Right renal cortex interstitium (tissue), 3 donors: ENCODE measurements at regions not wholly inside any gene's neighbourhood (a gene's known extent, or its start where the extent isn't known, plus 50 kb on each side); places are given as distances from the start of the nearest gene placed in this dataset.

Source experiments
- DNase-seq, 3 donors: peaks; one replicate each; pipeline ENCODE4 v3.0.0-alpha.2; 2013; ENCODE audit warnings: low read depth in 3 of 3, low spot score in 2 of 3

DNA sequence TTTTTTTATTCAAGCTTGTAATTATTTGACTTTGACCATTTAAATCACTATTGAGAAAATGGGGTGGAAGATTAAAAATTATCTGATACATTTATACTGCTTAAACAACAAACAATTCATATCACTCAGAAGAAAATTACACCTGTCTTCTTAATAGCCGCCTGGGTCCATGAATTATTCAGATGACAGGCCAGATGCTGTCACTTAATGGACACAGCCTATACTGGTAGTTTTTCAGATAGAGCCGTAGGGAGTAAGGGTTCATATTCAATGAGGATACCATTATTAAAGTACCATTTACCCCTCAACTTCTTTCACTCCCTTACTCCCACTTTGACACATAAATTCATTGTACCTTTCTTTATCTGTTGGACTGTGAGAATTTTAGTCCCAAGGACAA, 1193.4 kb upstream of the MAP3K7 start:
- DNase-seq = no peak

DNA sequence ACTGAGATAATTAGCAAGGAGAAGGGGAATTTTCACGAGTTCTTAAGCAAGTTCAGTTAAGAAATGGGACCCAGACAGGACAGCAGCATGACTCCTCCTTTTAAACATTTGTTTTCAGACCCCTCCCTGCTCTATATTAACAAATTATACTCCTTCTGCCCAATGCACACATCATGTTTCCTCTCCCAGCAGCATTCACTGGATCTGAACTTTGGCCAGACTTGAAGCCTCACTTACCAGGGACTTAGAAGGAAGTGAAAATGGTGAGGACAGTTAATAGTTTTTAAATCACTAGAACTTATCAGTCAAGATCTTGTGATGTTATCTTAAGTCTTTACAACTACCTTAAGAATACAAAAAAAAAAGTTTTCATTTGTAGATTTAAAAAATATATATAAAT, 1174.7 kb upstream of the MAP3K7 start:
- no peak for DNase-seq

DNA sequence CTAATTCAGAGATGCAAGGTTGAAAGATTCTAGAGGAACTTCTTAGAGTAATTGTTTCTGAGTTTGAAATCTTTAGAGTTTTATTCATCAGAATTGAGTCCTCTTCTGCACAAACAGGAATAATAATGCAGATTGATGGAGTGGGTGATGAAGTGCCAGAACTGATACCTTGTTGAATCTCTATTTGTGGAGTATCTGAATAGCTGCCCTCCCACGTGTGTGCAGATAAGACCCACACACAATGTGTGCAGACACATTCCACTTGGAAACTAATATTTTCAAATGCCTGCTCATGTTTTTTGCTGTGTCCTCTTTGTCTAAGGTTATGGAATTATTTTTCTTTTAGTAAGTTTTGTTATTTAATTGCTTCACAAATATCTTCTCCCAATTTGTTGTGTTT, 1167.8 kb upstream of the MAP3K7 start:
- DNase-seq = no peak

DNA sequence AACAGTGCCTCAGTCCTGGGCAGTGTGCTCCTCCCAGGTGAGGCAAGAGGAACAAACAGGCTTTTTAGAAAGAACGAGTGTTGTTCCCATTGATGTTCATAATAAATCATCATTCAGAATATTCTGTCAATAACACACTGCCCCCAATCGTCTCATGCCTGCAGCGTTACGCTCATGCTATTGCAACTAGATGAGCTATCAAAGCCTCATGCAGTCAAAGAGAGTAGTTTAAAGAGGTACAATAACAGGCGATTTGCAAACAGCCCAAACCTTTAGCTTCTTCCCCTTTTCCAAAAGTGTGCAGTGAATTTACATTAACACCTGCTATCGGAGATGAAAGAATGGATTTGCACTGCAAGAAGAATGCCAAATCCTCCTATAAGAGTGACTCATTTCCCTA, 1164.7 kb upstream of the MAP3K7 start:
- DNase-seq = no peak

DNA sequence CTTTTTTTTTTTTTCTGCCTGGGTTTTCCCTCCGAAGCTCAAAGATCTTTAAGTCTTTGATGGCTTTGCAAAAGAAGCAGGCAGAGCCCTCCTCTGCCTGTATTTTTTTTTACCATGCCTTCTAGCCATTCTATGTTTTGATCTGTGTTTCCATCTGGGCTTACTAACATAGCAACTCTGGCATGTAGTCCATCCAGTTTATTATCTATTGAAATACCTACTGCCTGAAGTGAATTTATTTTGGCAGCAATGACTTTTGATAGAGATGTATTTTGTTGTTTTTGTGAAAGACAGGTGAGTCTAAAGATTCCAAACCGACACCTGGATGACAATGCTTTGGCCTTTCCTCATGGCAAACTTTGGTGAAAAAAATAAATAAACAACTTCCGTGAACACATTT, 1157.7 kb upstream of the MAP3K7 start:
- no peak for DNase-seq

DNA sequence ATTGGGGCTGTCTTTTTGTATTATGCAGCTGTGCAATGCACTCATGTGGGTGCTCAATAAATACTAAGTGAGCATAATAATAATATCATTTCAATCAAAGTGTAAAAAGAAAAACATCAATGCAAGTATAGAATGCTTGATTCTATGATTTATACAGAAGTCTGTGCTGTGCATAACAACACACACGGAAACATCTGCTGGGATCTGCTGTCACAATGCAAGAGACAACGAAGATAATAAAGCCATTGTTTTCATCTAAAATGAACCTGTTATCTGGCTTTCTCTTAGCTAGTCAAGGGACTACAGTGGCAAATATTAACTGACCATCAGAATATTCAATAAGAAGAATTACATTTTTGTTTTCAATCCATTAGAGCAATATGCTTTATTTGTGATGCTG, 1156.9 kb upstream of the MAP3K7 start:
- DNase-seq = no peak

DNA sequence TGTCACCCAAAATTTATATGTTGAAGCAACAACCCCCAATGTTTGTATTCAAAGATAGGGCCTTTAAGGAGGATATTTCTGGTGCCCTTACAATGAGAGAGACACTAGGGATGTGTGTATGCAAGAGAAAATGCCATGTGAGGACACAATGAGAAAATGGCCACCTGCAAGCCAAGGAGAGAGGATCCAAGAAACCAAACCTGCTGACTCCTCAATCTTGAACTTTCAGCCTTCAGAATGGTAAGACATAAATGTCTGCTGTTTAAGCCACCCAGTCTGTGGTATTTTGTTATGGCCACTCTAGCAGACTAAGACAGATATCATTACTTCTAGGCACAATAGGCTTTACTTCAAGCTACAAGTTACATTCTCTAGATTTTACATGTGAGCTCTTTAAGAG, 1145.1 kb upstream of the MAP3K7 start:
- DNase-seq = no peak

DNA sequence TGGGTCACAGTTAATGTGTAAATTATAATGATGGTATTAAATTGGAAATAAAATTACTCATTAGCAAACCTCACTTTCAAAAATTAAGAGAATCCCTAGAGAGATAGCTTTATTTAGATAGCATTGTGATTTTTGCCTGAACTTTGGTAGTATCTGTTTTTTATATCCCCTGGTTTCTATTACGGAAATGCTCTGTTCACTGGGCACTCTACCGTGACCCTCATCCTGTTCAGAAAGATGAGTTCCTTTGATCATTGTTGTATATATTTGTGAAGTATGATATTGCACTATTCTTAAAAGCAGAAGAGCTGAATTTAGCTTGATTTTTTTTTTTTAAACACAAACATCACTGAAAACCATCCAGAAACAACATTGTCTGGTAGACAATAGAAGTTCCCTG, 1143.8 kb upstream of the MAP3K7 start:
- DNase-seq = no peak

DNA sequence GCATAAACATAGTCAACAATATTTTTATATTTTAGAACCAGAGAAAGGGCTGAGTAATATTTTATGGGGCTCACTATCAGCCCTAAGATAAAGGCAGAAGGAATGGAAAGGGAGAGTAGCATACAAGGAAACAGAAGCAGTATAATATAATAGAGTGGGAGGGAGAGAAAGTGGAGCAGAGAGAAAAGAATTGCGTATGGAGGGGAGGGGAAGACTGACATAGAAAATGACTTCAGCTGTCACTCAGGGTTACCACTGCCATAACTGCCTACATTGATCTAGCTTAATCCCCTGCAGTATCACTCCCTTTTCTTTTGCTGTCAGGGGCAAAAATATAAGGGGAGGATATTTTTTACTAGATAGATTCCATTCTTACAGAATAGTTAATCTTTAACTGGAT, 1133.5 kb upstream of the MAP3K7 start:
- no peak for DNase-seq

DNA sequence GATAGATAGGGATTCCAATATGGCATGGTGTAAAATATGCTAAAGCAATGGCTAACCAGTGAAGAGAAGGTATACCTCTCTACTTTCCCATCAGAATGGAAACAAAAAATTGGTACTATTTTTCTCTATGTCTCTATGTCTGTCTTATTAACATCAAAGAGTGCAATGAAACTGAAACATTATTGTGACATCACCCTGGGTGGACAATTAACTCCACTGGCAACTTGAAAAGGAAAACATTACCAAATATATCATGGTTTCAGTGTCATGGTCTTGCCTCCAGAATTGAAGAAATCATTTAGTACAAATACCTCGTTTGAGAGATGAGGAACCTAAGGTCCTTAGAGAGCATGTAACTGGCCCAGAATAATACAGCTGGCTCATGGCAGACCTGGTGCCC, 1132.5 kb upstream of the MAP3K7 start:
- no peak for DNase-seq

DNA sequence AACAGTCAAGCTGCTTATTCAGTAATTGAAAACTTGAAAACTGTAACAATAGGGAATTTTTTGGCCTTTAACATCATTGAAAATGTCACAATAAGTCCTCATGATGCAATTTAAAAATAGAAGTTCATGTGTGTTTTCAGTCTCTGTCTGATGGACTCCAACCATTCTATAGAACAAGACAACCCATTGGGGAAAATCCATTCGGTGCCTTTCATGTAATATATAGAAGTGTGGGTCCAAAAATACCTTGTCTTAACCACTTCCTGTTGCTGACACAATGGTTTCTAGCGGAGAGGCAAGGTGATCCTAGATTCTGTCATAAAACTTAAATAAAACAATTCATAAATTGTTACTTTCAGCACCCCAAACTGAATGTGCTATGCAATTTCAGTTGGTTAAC, 1131.3 kb upstream of the MAP3K7 start:
- no peak for DNase-seq

DNA sequence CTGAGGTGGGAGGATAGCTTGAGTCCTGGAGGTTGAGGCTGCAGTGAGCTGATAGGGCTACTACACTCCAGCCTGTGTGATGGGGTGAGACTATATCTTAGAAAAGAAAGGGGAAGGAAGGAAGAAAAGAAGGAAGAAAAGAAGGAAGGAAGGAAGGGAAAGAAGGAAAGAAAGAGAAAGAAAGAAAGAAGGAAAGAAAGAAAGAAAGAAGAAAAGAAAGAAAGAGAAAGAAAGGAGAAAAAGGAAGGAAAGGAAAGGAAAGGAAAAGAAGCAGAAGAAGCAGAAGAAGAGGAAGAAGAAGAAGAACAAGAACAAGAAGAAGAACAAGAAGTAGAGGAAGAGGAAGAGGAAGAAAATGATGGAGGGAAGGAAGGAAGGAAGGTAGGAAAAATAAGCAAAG, 1130.2 kb upstream of the MAP3K7 start:
- DNase-seq = no peak

DNA sequence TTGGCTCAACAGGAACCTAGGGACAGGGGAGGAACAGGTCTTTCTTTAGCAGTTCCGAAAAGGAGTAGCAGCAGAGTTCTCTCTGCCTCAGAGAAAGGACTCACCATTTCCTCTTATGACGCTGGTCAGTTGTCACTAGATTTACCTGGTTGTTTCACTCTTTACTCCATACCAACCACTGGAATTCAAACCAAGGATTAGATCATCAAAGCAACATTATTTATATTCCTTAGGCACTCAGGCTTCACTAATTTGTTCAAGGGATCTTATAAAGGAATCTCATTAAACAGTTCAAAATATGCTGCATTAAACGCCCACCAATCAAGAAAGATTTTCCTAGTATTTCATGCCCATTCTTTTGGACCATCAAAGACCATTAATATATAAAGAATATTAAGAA, 1129.5 kb upstream of the MAP3K7 start:
- DNase-seq = no peak

DNA sequence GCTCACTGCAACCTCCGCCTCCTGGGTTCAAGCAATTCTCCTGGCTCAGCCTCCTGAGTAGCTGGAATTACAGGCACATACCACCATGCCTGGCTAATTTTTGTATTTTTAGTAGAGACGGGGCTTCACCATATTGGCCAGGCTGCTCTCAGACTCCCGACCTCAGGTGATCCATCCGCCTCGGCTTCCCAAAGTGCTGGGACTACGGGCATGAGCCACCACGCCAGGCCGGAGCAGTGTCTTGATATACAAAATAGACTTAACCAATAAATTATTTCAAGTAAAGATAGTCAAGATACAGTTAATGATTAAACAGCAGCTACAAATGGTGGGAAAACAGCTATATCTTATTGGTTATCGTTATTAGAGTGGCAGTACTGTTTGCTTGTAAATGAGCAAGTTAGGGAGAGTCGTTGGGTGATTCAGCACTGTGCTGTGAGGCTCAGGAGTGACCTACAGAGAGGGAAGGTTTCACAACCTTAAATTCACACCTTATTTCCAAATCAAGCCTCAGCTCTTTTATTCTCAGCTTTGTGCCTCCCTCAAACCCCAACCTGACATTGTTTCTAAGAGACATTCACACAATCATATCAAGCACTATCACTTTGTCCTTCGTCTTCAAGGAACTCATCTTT, 1128.4 kb upstream of the MAP3K7 start:
- no peak for DNase-seq

DNA sequence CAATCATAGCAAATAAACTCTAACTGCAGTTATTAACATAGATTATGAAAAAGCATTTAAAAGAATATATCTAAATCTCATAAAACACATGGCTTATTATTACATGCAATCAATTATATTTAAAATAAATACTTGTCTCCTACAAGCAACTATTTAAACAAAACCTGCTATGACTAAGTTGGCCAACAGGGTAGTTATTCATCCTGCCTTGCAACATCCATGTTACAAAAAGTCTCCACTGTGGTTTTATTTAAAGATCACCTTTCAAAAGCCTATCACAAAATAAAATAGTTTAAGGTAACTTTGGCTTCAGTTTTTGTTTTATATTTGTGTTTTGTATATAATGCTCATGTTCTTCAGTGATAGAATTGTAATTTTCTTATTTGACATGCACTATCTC, 1127.0 kb upstream of the MAP3K7 start:
- DNase-seq = no peak

DNA sequence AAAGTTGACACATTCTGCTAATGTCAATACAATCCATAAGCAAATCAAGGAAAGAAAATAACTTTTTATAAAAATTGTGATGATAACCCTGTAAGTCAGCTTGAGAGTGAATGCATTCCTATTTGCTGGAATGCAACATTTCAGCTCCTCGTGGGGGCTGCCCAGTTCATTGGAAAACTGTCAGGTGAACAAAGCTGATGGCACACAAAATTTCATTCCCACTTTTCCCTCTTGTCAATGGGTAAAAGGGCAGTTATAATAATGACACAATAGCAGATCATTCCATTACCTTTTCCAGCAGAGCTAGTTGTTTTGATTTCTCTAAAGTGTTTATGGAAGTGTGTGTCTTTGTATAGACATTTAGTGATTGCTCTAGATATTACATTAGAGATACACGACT, 1124.6 kb upstream of the MAP3K7 start:
- no peak for DNase-seq

DNA sequence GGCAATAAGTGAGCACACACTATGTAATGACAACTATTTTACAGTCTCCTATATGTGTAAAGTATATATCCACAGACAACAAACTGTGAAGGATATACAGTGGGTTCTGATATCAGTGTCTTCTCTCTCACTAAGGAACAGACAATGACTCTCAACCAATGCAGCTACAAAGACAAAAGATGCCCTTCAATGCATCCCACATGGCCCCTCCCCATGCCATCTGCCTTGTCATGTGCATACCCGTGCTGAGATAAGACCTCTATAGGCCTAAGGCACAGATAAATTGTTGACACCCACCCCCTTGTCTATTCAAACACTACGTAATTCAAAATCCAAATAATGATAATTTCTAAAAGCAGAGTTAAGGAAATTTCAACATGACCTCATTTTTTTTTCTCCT, 1123.5 kb upstream of the MAP3K7 start:
- DNase-seq = no peak

DNA sequence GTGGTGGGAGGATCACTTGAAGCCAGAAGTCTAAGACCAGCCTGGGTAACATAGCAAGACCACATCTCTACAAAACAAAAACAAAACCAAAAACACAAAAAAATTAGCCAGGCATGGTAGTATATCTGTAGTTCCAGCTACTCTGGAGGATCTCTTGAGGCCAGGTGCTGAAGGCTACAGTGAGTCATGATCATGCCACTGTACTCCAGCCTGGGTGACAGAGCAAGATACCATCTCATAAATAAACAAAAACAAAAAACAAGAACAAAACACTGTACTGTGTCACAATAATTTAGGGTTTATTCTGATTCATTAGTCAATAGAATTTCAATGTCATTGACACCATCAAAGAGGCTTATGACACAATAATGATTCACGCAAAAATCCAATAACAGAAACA, 1121.7 kb upstream of the MAP3K7 start:
- DNase-seq = no peak

DNA sequence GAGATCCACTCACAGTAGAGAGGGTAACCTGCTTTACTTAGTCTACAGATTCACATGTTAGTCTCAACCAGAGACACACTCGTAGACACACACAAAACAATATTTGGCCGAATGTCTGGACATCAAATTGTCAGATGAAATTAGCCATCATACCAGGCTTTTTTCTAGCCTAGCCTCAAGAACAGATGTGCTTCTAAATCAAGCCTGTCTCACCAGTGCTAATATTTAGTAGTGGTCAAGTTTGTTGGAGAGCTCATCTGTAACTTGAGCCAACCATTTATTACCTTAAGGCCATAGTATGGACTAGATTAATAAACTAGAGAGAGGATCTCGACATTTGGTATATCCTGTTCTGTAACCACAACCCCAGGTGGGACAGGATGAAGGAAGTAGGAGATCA, 1118.8 kb upstream of the MAP3K7 start:
- DNase-seq = no peak

DNA sequence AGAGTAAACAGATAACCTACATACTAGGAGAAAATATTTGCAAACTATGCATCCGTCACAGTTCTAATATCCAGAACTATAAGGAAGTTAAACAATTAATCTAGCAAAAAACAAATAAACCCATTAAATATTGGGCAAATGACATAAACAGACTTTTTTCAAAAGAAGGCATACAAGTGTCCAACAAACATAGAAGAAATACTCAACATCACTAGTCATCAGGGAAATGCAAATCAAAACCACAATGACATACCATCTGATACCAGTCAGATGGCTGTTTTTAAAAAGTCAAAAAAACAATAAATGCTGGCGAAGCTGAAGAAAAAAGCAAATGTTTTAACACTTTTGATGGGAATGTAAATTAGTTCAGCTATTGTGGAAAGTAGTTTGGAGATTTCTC, 1117.7 kb upstream of the MAP3K7 start:
- no peak for DNase-seq

DNA sequence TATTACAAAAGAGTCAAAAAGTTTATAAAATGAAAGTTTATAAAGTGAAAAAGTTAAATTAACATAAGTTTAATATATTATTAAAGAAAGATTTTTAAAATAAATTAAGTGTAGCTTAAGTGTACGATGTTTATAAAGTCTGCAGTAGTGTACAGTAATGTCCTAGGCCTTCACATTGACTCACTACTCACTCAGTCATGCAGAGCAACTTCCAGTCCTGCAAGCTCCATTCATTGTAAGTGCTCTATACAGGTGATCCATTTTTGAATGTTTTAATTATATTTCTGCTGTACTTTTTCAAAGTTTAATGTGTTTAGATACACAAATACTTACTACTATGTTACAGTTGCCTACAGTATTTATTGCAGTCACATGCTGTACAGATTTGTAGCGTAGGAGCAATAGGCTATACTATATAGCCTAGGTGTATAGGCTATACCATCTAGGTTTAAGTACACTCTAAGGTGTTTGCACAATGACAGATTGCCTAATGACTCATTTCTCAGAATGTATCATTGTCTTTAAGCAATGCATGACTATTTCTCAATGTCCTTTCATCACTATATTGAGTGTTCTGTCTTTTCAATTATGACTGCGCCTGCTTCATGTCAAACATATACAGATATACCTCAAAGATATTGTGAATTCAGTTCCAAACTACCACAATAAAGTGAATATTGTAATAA, 1110.3 kb upstream of the MAP3K7 start:
- DNase-seq = no peak

DNA sequence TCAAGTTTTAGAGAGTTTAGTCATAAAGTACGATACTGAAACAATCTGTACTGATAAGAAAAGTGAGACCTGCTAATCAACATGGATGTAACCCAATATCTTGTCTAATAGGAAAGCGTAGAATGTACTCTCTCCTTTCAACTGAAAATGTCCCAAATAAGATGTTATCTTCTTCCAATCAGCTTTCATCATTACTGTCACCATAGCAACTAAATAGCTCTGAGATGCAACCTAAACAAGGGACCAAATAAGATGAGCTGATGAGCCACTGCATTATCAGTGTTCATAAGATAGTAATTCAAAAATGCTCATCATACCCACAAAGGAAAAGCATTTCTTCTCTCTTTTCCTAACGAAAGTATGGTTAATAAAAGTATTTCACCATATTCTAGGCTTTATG, 1108.3 kb upstream of the MAP3K7 start:
- DNase-seq = no peak
